ENCODE measurements at regions not wholly inside any gene's neighbourhood (a gene's known extent, or its start where the extent isn't known, plus 50 kb on each side); places are given as distances from the start of the nearest gene placed in this dataset.

DNA sequence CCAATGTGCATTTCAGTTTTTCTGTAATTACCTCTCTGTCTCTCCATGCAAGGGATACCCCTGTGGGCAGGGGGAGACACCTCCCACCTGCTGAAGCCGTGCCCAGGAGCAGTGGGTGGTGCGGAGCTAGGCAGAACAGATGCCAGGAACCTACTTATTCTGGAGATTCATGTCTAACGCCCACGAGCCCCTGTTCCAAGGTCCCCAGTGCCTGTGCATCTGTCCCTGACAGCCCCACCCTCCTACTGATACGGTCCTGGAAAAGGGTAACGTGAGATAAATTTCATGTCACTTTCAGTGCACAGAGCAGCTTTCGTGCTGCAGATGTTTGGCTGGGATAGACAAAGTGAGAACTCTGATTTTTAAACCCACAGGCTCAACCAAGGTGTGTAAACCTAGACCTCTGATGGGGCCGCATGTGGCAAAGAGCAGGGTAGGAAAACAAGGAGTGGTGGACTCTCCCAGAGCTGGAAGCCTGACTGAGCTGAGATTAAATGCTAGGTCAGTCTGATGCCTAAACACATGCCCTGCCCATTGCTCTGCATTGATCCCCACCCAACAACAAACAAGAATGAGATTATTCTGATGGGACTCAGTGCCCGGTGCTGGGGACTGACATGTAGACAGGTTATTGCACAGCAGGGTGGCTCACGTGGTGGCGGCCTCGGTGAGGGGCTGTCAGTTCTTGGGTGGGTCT lies 123.6 kb upstream of the GDF10 start:
- no peak for TF ChIP-seq ARNT (IDR thresholded peaks at IDR 0.05)
- no peak for TF ChIP-seq TARDBP (IDR thresholded peaks at IDR 0.05)
- TF ChIP-seq ZNF384 (IDR thresholded peaks at IDR 0.05) = no peak
- no peak for TF ChIP-seq LEF1 (IDR thresholded peaks at IDR 0.05; ENCODE audit: borderline replicate concordance)
- no peak for TF ChIP-seq FOXK2 (IDR thresholded peaks at IDR 0.05)
- TF ChIP-seq FOXM1 (IDR thresholded peaks at IDR 0.05; ENCODE audit: borderline replicate concordance) = no peak
- no peak for TF ChIP-seq SP1 (IDR thresholded peaks at IDR 0.05)
- TF ChIP-seq NFRKB (IDR thresholded peaks at IDR 0.05) = no peak
- no peak for TF ChIP-seq BHLHE40 (IDR thresholded peaks at IDR 0.05; ENCODE audit: borderline replicate concordance)
- no peak for TF ChIP-seq ELF4 (IDR thresholded peaks at IDR 0.05)
- TF ChIP-seq, protein P1, sequence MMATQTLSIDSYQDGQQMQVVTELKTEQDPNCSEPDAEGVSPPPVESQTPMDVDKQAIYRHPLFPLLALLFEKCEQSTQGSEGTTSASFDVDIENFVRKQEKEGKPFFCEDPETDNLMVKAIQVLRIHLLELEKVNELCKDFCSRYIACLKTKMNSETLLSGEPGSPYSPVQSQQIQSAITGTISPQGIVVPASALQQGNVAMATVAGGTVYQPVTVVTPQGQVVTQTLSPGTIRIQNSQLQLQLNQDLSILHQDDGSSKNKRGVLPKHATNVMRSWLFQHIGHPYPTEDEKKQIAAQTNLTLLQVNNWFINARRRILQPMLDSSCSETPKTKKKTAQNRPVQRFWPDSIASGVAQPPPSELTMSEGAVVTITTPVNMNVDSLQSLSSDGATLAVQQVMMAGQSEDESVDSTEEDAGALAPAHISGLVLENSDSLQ (IDR thresholded peaks at IDR 0.05) = no peak
- no peak for TF ChIP-seq L3MBTL2 (conservative IDR thresholded peaks at IDR 0.05)
- TF ChIP-seq SUZ12 (IDR thresholded peaks at IDR 0.05) = no peak
- TF ChIP-seq HDGF (IDR thresholded peaks at IDR 0.05; ENCODE audit: borderline replicate concordance) = no peak

All from HEK293T (cell line).